Hippocampal formation (tissue), 2 donors: ENCODE measurements at regions not wholly inside any gene's neighbourhood (a gene's known extent, or its start where the extent isn't known, plus 50 kb on each side); places are given as distances from the start of the nearest gene placed in this dataset.
"Not testable (repeated sequence)": the region's sequence is repeated elsewhere in the genome, so short reads cannot be mapped to it uniquely, and the experiment has no call there.

Experiments used
- DNase-seq, 2 donors: peaks; one replicate each; lab custom pipeline; 2025; lab: John Stamatoyannopoulos, UW

GRCh38 chr14:43858981-43859380 is 648.1 kb downstream of the FSCB start:
- no peak for DNase-seq

DNA sequence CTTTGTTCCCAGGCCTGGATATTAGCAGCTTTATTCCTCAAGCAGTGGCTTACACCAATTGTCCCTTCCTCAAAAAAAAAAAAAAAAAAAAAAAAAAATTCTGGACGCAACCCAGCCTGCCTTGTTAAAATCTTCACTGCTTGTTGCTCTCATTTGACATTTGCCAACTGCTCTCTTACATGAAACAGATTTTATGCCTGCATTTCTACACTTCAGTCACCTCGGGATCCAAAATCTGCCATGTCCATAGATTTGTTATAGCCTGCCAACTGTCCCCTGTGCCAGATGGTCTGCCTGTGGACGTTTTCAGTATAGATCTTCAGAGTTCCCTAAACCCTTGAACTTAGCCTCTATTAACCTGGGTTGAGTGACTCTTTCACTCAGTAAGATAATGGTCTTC is 651.5 kb downstream of the FSCB start:
- no peak for DNase-seq

- no peak for DNase-seq
Measured at GRCh38 chr14:43853541-43853940, 653.5 kb downstream of the FSCB start.

DNA sequence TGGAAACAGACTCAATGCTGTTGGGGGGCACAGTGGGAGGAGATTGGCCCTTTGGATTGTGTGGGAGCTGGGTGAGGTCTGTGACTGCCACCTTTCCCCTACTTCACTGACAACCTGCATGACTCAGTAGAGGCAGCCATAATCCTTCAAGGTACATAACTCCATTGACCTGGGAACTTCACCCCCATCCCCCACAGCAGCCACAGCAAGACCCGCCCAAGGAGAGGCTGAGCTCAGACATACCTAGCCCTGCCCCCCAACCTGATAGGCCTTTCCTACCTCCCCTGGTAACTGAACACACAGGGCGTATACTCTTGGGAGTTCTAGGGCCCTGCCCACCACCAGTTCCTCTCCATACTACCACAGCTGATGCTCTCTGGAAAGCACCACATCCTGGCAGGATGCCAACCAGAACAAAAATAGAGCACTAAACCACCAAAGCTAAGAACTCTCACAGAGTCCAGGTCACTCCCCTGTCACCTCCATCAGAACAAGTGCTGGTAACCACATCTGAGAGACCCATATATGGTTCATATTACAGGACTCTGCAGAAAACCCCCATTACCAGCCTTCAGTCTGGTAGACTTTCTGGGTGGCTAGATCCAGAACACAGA is 703.9 kb downstream of the FSCB start:
- no peak for DNase-seq

- DNase-seq, result peak in 1 of 2 donors; percentile 64
Measured at GRCh38 chr14:43795600-43796228, 711.4 kb downstream of the FSCB start.

DNA sequence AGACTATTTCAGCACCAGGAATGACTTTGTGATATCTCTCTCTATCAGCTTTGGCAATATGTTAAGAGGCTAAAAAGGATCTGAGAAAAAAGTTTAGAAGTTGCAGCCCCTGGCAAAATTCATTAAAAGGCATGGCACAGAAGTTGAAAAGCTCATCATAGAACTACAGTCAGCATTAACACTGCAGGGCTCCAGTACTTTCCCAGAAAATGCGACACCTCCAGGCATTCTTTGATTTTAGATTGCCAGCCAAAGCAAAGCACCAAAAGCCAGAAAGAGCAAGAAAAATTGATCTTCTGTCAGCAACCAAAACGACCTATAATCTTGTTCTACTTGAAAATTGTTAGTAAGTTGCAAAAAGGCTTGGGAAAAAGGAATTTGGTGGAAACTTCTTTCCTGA is 713.5 kb downstream of the FSCB start:
- DNase-seq, result no peak

DNA sequence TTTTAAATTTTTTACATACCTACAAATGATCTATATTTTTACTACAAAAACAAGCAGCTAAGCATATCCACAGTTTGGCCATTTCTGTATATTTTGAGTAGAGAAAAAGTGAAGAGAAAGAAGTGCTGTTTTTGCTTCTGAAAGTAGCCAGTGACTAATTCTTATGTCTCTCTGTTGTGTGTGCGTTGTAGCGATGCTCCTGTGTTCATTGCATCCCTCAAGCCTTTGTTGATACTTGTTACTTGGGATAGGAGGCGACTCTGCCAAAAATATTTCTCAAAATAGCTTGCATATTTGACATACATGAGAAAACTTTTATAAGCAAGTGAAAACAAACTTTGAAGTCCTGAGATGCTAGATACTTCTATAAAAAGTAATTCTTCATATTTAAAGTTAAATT is 714.1 kb downstream of the FSCB start:
- no peak for DNase-seq

DNA sequence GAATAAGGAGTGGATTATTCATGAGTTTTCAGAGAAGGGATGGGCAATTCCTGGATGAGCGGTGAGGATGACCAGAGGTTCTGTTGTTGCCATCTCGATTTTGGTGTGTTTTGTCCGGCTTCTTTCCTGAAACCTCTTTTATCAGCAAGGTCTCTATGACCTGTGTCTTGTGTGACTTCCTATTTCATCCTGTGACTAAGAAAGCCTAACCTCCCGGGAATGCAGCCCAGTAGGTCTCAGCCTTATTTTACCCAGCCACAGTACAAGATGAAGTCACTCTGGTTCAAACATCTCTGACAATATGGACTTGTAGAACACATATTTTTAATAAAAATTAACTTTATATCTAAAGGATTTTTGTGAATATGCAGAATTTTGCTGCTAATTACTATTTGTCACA is 716.4 kb downstream of the FSCB start:
- DNase-seq, result no peak

GRCh38 chr14:43789458-43789857 is 717.6 kb downstream of the FSCB start:
- no peak for DNase-seq

DNA sequence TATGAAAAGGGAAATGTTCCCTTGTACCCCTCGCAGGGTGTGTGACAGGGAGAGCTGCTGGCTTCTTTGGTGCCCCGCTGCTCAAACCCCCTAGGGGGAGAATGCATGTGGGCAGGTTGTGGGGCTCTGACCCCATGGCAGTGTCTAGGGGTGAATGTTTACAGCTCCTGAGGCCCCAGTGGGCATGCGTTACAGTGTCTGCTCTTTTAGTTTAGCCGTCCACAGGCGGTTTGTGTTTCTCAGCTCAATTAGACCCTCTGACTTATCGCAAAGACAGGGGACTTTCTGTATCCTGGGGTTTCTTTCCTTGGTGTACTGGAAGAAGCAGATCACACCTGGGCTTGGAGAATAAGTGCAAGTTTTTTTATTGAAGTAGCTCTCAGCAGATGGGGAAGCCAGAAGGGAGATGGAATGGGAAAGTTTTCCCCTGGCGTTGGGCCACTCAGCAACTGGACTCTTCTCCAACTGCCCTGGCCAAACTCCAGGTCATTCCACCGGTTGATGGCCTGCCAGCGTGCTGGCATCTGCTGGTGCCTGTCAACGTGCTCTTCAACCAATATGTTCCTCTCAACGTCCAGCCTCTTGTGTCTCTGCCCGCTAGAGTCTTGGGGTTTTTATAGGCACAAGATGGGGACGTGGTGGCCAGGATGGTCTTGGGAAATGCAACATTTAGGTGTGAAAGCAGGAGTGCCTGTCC is 720.9 kb downstream of the FSCB start:
- no peak for DNase-seq

DNA sequence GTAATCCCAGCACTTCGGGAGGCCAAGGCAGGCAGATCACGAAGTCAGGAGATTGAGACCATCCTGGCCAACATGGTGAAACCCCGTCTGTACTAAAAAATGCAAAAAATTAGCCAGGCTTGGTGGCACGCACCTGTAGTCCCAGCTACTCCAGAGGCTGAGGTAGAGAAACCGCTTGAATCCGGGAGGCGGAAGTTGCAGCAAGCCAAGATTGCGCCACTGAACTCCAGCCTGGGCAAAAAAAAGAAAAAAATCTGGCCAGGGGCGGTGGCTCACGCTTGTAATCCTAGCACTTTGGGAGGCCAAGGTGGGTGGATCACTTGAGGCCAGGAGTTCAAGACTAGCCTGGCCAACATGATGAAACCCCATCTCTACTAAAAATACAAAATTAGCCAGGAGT is 722.7 kb downstream of the FSCB start:
- not testable (repeated sequence) for DNase-seq

DNA sequence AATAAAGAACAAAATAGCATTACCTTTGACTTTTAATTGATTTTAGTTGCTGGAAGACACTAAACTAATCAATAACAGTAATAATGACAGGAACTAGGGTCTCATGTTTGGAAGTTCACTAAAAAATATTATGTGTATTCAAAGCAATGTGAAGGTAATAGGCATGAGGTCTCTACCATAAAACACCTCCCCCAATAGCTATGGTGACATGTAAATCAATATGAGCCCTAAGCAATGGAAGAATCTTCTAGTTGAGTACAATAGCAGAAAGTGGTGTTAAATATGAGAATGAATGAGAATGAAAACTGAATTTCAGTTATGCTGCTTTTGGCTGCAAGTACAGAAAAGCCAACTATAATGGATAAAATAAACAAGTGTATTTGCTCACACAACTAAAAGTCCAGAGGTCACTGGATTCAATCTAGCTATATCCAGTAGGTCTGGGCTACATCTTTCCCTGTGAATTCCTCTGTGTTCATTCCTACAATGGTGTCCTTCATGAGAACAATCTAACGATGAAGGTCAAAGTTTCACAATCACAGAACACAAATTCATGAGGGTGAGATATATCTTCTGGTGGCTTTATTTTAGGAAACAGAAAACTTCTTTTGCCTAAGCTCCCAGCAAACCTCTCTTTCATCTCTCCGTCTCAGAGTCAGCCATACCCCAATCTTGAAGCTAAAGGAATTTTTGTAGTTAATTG is 728.0 kb downstream of the FSCB start:
- no peak for DNase-seq

- no peak for DNase-seq
Measured at GRCh38 chr14:43778570-43778936, 728.5 kb downstream of the FSCB start.

- no peak for DNase-seq
Measured at GRCh38 chr14:43765474-43765873, 741.6 kb downstream of the FSCB start.

DNA sequence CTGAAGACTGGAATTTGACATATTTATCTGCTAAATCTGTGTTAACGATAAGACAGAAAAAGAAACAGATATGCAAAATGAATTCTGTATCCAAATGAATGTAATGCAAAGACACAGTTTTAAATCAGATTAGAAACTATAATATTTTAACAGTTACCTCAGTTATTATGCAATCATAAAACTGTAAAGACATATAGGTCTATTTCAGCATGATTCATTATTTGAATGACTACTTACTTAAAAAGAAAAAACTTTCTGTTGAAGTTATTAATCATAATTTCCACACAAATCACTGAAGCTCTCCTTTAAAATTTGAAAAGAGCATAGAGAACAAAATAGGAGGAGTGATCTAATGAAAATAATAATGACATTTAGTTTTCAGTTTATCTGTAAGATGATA is 742.6 kb downstream of the FSCB start:
- no peak for DNase-seq

GRCh38 chr14:43755707-43756106 is 751.4 kb downstream of the FSCB start:
- no peak for DNase-seq

- DNase-seq, result no peak
Measured at GRCh38 chr14:43754838-43755237, 752.2 kb downstream of the FSCB start.

- DNase-seq, result no peak
Measured at GRCh38 chr14:43745746-43746145, 761.3 kb downstream of the FSCB start.

- no peak for DNase-seq
Measured at GRCh38 chr14:43735932-43736331, 771.2 kb downstream of the FSCB start.

GRCh38 chr14:43729143-43729542 is 777.9 kb downstream of the FSCB start:
- DNase-seq, result no peak

DNA sequence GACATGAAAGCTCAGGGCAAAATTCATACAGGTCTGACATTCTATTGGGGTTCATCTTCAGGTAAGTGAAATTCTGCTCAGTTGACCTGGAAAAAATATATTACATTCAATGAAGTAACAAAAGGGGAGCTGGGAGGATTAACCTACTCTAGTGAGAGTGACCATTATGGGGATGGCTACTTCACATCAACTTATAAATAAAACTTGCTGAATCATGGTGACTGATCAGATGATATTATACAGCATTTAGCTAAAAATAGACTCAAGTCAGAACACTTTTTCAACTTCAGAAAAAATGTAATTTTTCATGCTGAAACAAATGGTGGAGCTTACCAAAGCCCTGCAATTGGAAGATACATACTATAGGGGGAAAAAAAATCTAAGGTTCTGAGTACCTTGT is 800.2 kb downstream of the FSCB start:
- DNase-seq, result no peak

GRCh38 chr14:43698561-43699284 is 808.4 kb downstream of the FSCB start:
- DNase-seq, result not testable (repeated sequence)
